Central memory CD8-positive, alpha-beta T cell (primary cell): ENCODE measurements at regions not wholly inside any gene's neighbourhood (a gene's known extent, or its start where the extent isn't known, plus 50 kb on each side); places are given as distances from the start of the nearest gene placed in this dataset.

Experiments
- ATAC-seq: fragments of 150-1000 bp; cut with Tn5 transposase; replicated peaks from 2 replicates; pipeline ENCODE4 v1.10.0; 2022; ENCODE audit warnings: mild to moderate bottlenecking, moderate FRiP score, moderate number of reproducible peaks; ENCODE audit not compliant: poor library complexity, severe bottlenecking; ENCODE audit errors: extremely low read depth
- DNase-seq, 2 donors: peaks; one replicate each; pipeline ENCODE4 v3.0.0; 2021; ENCODE audit warnings: low spot score in 2 of 2
- H3K27ac Mint-ChIP-seq: one replicate; pipeline ENCODE4 v1.8.0; 2022; ENCODE audit warnings: low read depth, mild to moderate bottlenecking, moderate library complexity, mixed read lengths
- H3K27me3 Mint-ChIP-seq: one replicate; pipeline ENCODE4 v1.8.0; 2022; ENCODE audit warnings: mixed read lengths
- H3K36me3 Mint-ChIP-seq: one replicate; pipeline ENCODE4 v1.8.0; 2022; ENCODE audit warnings: mild to moderate bottlenecking, moderate library complexity, mixed read lengths; ENCODE audit not compliant: insufficient read depth
- H3K4me1 Mint-ChIP-seq: one replicate; pipeline ENCODE4 v1.8.0; 2022; ENCODE audit warnings: mixed read lengths
- H3K4me3 Mint-ChIP-seq: one replicate; pipeline ENCODE4 v1.8.0; 2022; ENCODE audit warnings: mild to moderate bottlenecking, moderate library complexity, mixed read lengths
- H3K9me3 Mint-ChIP-seq: one replicate; pipeline ENCODE4 v1.8.0; 2022; ENCODE audit warnings: mixed read lengths

- Mint-ChIP-seq H3K27ac (no peak overlapping the region), H3K4me1 (peaks cover 17% of the 10 kb centered on the region), H3K36me3 (no peaks in the 10 kb centered on the region), H3K27me3 (no peaks in the 10 kb centered on the region), H3K9me3 (no peaks in the 10 kb centered on the region), H3K4me3 (no peak overlapping the region)
- ATAC-seq: no peak
- DNase-seq: no peak
Observed at GRCh38 chr3:43217206-43217605, 69.1 kb upstream of the SNRK start.

DNA sequence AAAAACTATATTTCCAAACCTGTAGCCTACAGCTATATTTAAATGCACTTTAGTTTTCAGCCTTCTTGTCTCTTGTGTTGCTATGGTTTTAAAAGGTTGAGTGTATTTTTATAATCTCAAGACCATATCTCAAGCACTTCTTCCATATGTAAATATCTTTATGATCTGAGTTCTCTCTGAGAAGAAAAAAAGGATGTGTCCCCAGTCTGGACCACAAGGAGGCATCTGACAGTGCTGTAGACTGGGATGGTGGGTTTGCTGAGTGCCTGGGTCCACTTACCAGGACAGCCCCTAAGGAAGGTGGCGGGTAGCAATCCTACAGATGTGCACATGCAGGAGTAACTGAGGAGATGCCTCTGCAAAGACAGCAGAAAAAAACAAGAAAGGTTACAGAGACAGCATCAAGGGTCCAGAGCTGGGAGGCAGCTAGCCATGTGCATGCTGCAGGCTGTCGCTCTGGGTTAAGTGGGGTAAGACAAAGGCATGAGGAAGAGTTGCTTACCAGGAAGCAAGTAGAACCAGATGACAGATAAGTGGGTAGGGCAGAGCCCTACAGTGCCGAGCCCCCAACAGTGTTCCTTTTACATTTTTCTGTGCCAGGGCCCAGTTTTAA, 70.6 kb upstream of the SNRK start:
- DNase-seq: no peak
- H3K4me3 Mint-ChIP-seq: no peak overlapping the region
- no peak overlapping the region for H3K27ac Mint-ChIP-seq
- H3K4me1 Mint-ChIP-seq: peaks cover 14% of the 10 kb centered on the region
- no peaks in the 10 kb centered on the region for H3K36me3 Mint-ChIP-seq
- ATAC-seq: no peak
- no peaks in the 10 kb centered on the region for H3K27me3 Mint-ChIP-seq
- no peaks in the 10 kb centered on the region for H3K9me3 Mint-ChIP-seq

DNA sequence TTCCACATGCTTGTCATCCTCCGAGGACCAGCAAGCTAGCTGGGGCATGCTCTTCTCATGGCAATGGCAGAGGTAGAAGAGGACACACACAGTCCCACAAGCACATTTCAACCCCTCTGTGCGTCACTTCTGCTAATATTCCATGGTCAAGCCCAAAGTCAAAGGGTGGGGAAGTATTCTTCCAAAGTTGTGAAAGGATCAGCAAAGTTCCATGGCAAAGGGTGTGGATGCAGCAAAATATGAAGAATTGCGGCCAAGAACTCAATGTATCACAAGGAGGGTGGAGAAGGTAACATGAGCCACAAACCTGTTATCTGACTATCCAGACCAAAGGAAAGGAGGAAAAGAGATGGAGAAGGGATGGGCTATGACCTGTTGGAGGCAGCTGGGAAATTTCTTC, 71.2 kb upstream of the SNRK start:
- ATAC-seq (no peak), DNase-seq (no peak)
- Mint-ChIP-seq H3K27ac (no peak overlapping the region), H3K4me1 (peaks cover 10% of the 10 kb centered on the region), H3K4me3 (no peak overlapping the region), H3K9me3 (no peaks in the 10 kb centered on the region), H3K27me3 (no peaks in the 10 kb centered on the region), H3K36me3 (no peaks in the 10 kb centered on the region)

GRCh38 chr3:43214616-43215015, 71.7 kb upstream of the SNRK start:
- no peak for ATAC-seq
- H3K4me1 Mint-ChIP-seq: peaks cover 10% of the 10 kb centered on the region
- H3K27me3 Mint-ChIP-seq: no peaks in the 10 kb centered on the region
- H3K27ac Mint-ChIP-seq: no peak overlapping the region
- H3K36me3 Mint-ChIP-seq: no peaks in the 10 kb centered on the region
- H3K4me3 Mint-ChIP-seq: no peak overlapping the region
- no peak for DNase-seq
- no peaks in the 10 kb centered on the region for H3K9me3 Mint-ChIP-seq

GRCh38 chr3:43213631-43214030, 72.7 kb upstream of the SNRK start:
- Mint-ChIP-seq H3K27ac (no peak overlapping the region), H3K9me3 (no peaks in the 10 kb centered on the region), H3K4me1 (peaks cover 10% of the 10 kb centered on the region), H3K4me3 (no peak overlapping the region), H3K27me3 (no peaks in the 10 kb centered on the region), H3K36me3 (no peaks in the 10 kb centered on the region)
- ATAC-seq: no peak
- DNase-seq: no peak

GRCh38 chr3:43212914-43213611, 73.3 kb upstream of the SNRK start:
- Mint-ChIP-seq H3K27ac (no peak overlapping the region), H3K4me1 (peaks cover 10% of the 10 kb centered on the region), H3K27me3 (no peaks in the 10 kb centered on the region), H3K36me3 (no peaks in the 10 kb centered on the region), H3K9me3 (no peaks in the 10 kb centered on the region), H3K4me3 (no peak overlapping the region)
- DNase-seq (no peak), ATAC-seq (no peak)

- H3K4me1 Mint-ChIP-seq: peaks cover 5% of the 10 kb centered on the region
- H3K27ac Mint-ChIP-seq: peak overlapping the region; percentile 1
- H3K9me3 Mint-ChIP-seq: no peaks in the 10 kb centered on the region
- H3K27me3 Mint-ChIP-seq: no peaks in the 10 kb centered on the region
- no peak for ATAC-seq
- no peak overlapping the region for H3K4me3 Mint-ChIP-seq
- DNase-seq: no peak
- no peaks in the 10 kb centered on the region for H3K36me3 Mint-ChIP-seq
Observed at GRCh38 chr3:43211681-43212080, 74.7 kb upstream of the SNRK start.

DNA sequence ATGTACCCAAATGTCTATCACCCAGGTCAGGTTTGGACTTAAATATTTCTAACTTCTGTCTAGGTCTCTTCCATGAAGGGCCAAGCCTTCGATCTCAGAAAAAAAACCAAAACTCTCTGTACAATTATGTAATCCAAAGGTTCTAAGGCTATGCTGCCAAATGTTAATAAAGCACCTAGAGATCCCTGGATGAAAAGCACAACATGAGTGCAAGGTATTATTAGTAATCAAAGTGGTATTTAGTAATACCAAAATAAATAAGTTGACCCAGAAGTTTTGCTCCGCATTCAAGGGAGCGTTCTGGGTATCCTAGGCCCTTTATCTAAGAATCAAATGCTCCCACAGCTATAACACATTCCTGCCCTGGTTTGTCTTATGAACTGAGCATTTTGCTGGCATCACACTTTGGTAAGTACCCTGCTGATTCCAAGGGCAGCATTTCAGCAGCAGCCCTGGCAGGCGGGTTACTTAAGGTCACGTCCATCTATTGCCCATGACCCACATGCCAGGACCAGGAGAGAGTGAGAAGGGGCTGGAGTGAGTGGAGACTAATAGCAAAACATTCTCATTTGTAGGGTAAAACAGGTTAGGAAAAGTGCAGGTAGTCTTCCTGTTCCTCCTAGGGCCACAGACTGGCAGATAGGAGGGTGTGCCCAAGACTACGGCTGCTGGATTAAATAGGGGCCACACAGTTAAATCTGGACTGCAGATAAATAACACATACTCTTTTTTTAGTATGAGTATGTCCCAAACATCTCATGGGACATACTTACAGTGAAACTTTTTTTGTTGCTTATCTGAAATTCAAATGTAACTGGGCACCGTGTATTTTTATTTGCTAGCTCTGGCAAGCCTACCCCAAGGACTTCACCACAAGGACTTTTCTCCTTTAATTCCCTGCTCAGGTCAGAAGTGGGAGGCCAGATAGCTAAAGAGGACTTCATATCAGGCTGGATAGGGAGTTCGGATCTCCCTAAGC, 76.0 kb upstream of the SNRK start:
- ATAC-seq (no peak), DNase-seq (no peak)
- H3K9me3 Mint-ChIP-seq: no peaks in the 10 kb centered on the region
- no peak overlapping the region for H3K4me3 Mint-ChIP-seq
- no peaks in the 10 kb centered on the region for H3K4me1 Mint-ChIP-seq
- H3K27me3 Mint-ChIP-seq: no peaks in the 10 kb centered on the region
- H3K36me3 Mint-ChIP-seq: no peaks in the 10 kb centered on the region
- peak overlapping the region; percentile 4 for H3K27ac Mint-ChIP-seq

GRCh38 chr3:43207628-43208085, 78.7 kb upstream of the SNRK start:
- DNase-seq: no peak
- Mint-ChIP-seq H3K4me3 (no peak overlapping the region), H3K27me3 (no peaks in the 10 kb centered on the region), H3K27ac (no peak overlapping the region), H3K9me3 (no peaks in the 10 kb centered on the region), H3K4me1 (no peaks in the 10 kb centered on the region), H3K36me3 (no peaks in the 10 kb centered on the region)
- ATAC-seq: no peak

GRCh38 chr3:43206632-43207031, 79.7 kb upstream of the SNRK start:
- no peak overlapping the region for H3K4me3 Mint-ChIP-seq
- no peaks in the 10 kb centered on the region for H3K9me3 Mint-ChIP-seq
- no peak for DNase-seq
- H3K27ac Mint-ChIP-seq: no peak overlapping the region
- no peak for ATAC-seq
- no peaks in the 10 kb centered on the region for H3K4me1 Mint-ChIP-seq
- H3K36me3 Mint-ChIP-seq: no peaks in the 10 kb centered on the region
- no peaks in the 10 kb centered on the region for H3K27me3 Mint-ChIP-seq

DNA sequence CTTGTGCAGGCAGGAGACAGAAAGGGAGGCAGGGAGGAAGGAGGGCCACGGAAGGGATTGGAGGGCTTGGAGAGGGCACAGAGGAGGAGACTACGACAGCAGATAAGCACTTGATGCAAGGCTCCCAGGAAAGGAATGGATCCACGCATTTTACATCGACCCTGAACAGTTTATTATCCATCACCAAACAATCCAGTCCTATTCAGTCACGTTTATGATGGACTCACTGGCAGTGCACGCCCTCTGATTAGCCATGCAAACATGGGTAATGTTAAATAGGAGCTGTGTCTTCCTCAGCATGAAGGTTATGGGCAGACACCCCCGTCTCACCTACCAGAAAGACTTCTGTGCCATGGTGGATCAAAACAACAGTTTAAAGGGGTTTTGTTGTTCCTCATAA, 80.2 kb upstream of the SNRK start:
- Mint-ChIP-seq H3K36me3 (no peaks in the 10 kb centered on the region), H3K4me1 (no peaks in the 10 kb centered on the region), H3K27me3 (peaks cover 3% of the 10 kb centered on the region), H3K9me3 (no peaks in the 10 kb centered on the region), H3K27ac (no peak overlapping the region), H3K4me3 (no peak overlapping the region)
- ATAC-seq: no peak
- DNase-seq: no peak

DNA sequence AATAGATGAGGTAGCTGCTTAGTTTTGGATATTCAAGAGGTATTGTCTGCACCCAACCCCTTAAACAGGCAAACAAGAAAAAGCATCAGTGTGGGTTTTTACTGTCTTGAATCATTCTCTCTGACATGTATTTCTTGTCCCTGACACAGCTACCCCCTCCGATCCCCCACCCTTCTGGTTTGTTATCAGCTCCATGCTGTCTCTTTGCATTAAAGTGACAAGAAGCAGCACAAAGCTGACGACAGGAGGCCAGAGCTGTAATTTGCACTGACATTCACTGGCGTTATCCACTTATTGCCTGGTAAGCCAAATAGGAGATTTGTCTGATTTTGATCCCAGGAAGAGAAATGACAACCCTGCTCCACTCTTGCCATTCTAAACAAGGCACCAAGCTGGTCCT, 83.3 kb upstream of the SNRK start:
- peaks cover 6% of the 10 kb centered on the region for H3K4me1 Mint-ChIP-seq
- no peaks in the 10 kb centered on the region for H3K9me3 Mint-ChIP-seq
- H3K27ac Mint-ChIP-seq: no peak overlapping the region
- H3K4me3 Mint-ChIP-seq: no peak overlapping the region
- DNase-seq: no peak
- peaks cover 33% of the 10 kb centered on the region for H3K27me3 Mint-ChIP-seq
- ATAC-seq: no peak
- H3K36me3 Mint-ChIP-seq: no peaks in the 10 kb centered on the region
